ENCODE measurements at regions not wholly inside any gene's neighbourhood (a gene's known extent, or its start where the extent isn't known, plus 50 kb on each side); places are given as distances from the start of the nearest gene placed in this dataset.

DNA sequence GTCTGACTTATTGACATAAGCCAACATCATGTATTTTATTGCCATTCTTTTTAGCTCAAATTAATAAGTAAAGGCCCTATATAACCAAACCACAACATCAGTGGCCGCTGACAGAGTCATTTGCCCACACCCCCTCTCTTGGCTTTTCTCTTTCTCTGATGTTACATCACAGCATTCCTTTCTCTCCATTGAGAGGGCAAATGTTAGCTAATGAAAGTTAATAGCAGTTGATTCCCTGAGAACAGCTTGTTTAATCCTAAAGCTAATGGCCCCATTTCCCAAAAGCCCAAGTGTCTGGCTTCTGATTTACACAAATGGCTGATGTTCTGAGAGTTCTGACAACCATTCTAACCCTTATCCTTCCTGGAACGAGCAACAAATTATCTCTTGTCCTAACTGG lies 308.8 kb downstream of the SNAPC1 start:
- TF ChIP-seq CTBP1 (IDR thresholded peaks at IDR 0.05; ENCODE audit: borderline replicate concordance) (no peak), SP1 (IDR thresholded peaks at IDR 0.05) (no peak), FOXK2 (IDR thresholded peaks at IDR 0.05) (no peak), FOXA1 (IDR thresholded peaks at IDR 0.05) (no peak), FOXM1 (IDR thresholded peaks at IDR 0.05; ENCODE audit: borderline replicate concordance) (no peak), L3MBTL2 (conservative IDR thresholded peaks at IDR 0.05) (no peak), ZNF384 (IDR thresholded peaks at IDR 0.05) (no peak), LEF1 (IDR thresholded peaks at IDR 0.05; ENCODE audit: borderline replicate concordance) (no peak), HDGF (IDR thresholded peaks at IDR 0.05; ENCODE audit: borderline replicate concordance) (no peak), TARDBP (IDR thresholded peaks at IDR 0.05) (no peak), NFRKB (IDR thresholded peaks at IDR 0.05) (no peak), ELF4 (IDR thresholded peaks at IDR 0.05) (no peak), SUZ12 (IDR thresholded peaks at IDR 0.05) (no peak), BHLHE40 (IDR thresholded peaks at IDR 0.05; ENCODE audit: borderline replicate concordance) (no peak), ARNT (IDR thresholded peaks at IDR 0.05) (no peak)
- TF ChIP-seq, protein P1, sequence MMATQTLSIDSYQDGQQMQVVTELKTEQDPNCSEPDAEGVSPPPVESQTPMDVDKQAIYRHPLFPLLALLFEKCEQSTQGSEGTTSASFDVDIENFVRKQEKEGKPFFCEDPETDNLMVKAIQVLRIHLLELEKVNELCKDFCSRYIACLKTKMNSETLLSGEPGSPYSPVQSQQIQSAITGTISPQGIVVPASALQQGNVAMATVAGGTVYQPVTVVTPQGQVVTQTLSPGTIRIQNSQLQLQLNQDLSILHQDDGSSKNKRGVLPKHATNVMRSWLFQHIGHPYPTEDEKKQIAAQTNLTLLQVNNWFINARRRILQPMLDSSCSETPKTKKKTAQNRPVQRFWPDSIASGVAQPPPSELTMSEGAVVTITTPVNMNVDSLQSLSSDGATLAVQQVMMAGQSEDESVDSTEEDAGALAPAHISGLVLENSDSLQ (IDR thresholded peaks at IDR 0.05): no peak
- ChIA-PET POLR2A (no interaction called here), CTCF (no interaction called here)
- no peak for DNase-seq (ENCODE audit: extremely low spot score)

DNA sequence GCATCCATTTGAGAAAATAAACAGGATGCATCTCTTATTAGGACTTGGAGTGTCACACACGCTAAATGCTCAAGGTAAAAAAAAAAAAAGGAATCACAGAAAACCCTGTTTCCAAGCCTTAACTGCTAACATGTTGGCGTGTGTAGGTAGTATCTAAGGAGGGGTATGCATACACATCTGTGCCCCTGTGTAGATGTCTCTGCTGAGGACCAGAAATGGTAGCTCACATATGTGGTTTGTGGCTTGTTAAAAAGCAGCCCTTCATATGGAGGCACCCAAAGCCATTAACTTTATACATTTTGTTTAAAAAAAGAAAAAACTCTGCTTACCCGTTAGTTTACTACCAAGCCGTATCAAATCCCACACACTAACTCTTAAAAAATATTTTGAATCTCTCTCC lies 314.1 kb downstream of the SNAPC1 start:
- no peak for TF ChIP-seq NFRKB (IDR thresholded peaks at IDR 0.05)
- no peak for TF ChIP-seq FOXM1 (IDR thresholded peaks at IDR 0.05; ENCODE audit: borderline replicate concordance)
- no peak for TF ChIP-seq TARDBP (IDR thresholded peaks at IDR 0.05)
- TF ChIP-seq SP1 (IDR thresholded peaks at IDR 0.05): no peak
- no peak for DNase-seq (ENCODE audit: extremely low spot score)
- CTCF ChIA-PET: no interaction called here
- POLR2A ChIA-PET: no interaction called here

DNA sequence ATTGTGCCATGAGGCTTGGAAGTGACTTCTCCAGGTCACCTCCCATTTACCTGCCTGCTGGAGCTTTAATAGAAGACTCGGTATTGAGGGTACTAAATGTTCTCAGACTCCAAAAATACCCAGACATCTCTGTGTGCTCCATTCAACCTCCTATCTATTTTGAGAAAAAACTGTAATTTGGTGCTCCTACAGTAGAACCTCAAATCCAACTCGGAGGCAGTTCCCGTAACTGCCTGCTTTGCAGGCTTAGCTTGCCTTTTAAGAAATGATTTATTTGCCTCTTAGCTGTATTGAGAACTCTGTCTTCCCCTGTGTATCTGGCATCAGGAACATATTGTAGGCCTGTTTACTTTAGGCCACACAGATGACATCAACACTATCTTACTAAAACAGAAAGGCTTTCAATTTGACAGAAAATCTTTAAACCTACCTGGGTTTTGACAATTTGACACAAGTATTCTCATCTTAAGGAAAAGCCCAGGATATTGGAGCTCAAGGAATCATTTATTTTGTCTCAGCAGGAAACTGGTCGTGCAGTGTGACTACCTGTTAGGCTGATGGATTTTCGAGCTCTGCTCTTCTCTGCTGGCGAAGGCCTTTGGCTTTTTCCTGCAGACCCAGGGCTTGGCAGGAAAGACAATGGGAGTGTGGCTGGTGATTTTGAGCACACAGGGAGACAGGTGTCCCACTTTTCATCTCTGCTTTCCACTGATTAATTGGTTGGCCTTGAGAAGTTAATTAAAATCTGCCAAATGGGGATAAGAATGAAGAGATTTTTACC lies 314.8 kb downstream of the SNAPC1 start:
- TF ChIP-seq, protein P1 (IDR thresholded peaks at IDR 0.05): no peak
- no peak for TF ChIP-seq CTBP1 (IDR thresholded peaks at IDR 0.05; ENCODE audit: borderline replicate concordance)
- TF ChIP-seq SUZ12 (IDR thresholded peaks at IDR 0.05): no peak
- TF ChIP-seq ARNT (IDR thresholded peaks at IDR 0.05): no peak
- no peak for TF ChIP-seq NFRKB (IDR thresholded peaks at IDR 0.05)
- no peak for TF ChIP-seq BHLHE40 (IDR thresholded peaks at IDR 0.05; ENCODE audit: borderline replicate concordance)
- TF ChIP-seq FOXM1 (IDR thresholded peaks at IDR 0.05; ENCODE audit: borderline replicate concordance): no peak
- no peak for TF ChIP-seq FOXA1 (IDR thresholded peaks at IDR 0.05)
- TF ChIP-seq ELF4 (IDR thresholded peaks at IDR 0.05): no peak
- TF ChIP-seq FOXK2 (IDR thresholded peaks at IDR 0.05): no peak
- TF ChIP-seq LEF1 (IDR thresholded peaks at IDR 0.05; ENCODE audit: borderline replicate concordance): no peak
- TF ChIP-seq SP1 (IDR thresholded peaks at IDR 0.05): no peak
- ChIA-PET CTCF (interaction anchor here (0.6 kb wide), 1 partner anchor 181 kb away, joined by 3 read pairs; no protein-coding TSS in a partner anchor), POLR2A (interaction anchor here (0.9 kb wide), 1 partner anchor 11 kb away, joined by 3 read pairs; no protein-coding TSS in a partner anchor)
- DNase-seq (ENCODE audit: extremely low spot score): no peak

DNA sequence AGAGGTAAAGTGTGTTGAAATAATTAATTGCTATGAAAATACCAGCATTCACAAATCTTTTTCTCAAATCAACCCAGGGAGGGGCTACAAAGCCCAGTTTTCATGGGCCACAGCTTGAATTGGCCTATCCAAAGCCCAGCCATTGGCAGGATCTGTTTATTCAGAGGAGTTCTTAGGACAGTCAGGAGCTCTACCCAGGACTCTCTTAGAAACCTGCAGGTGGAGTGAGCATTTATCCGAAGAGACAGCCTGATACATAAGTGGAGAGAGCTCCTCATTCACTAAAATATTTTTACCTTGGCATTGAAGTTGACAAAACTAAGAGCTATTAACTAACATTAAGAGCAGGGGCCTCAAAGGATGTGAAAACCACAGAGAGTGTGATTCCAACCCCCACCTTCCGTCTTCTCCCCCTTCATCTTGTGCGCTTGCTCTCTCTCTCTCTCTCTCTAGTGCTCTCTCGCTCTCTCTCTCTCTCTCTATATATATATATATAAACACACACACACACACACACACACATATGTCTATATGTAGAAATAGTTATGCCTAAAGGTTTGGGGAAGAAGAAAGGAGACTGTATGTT lies 315.5 kb downstream of the SNAPC1 start:
- TF ChIP-seq SUZ12 (IDR thresholded peaks at IDR 0.05): no peak
- TF ChIP-seq SP1 (IDR thresholded peaks at IDR 0.05): no peak
- TF ChIP-seq FOXA1 (IDR thresholded peaks at IDR 0.05): no peak
- TF ChIP-seq CTBP1 (IDR thresholded peaks at IDR 0.05; ENCODE audit: borderline replicate concordance): no peak
- TF ChIP-seq TARDBP (IDR thresholded peaks at IDR 0.05): no peak
- no peak for TF ChIP-seq FOXM1 (IDR thresholded peaks at IDR 0.05; ENCODE audit: borderline replicate concordance)
- no peak for TF ChIP-seq ZNF384 (IDR thresholded peaks at IDR 0.05)
- no peak for TF ChIP-seq NFRKB (IDR thresholded peaks at IDR 0.05)
- no peak for TF ChIP-seq HDGF (IDR thresholded peaks at IDR 0.05; ENCODE audit: borderline replicate concordance)
- no peak for TF ChIP-seq FOXK2 (IDR thresholded peaks at IDR 0.05)
- no peak for TF ChIP-seq ELF4 (IDR thresholded peaks at IDR 0.05)
- TF ChIP-seq ARNT (IDR thresholded peaks at IDR 0.05): no peak
- CTCF ChIA-PET: interaction anchor here (0.6 kb wide), 1 partner anchor 182 kb away, joined by 3 read pairs; no protein-coding TSS in a partner anchor

DNA sequence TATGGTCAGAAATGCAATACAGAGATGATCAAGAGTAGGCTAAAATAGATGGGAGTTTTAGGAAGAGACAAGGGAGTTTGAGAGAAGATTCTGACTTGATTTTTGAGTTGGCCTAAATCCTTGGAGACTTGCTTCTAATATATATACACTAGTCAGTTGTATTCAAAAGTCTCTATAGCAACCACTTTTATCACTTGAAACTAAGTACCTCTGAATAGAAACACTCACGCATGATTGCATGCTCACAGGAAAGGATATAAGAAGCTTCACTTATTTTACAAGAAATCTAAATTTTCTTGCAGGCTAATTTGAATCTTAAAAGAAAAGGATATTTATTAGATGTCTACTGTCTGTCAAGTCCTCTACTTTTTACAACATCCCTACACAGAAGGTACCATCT lies 316.8 kb downstream of the SNAPC1 start:
- ChIA-PET POLR2A (no interaction called here), CTCF (no interaction called here)
- no peak for DNase-seq (ENCODE audit: extremely low spot score)
- TF ChIP-seq NFRKB (IDR thresholded peaks at IDR 0.05): no peak
- TF ChIP-seq FOXK2 (IDR thresholded peaks at IDR 0.05): no peak
- no peak for TF ChIP-seq FOXM1 (IDR thresholded peaks at IDR 0.05; ENCODE audit: borderline replicate concordance)
- TF ChIP-seq SUZ12 (IDR thresholded peaks at IDR 0.05): no peak
- TF ChIP-seq ARNT (IDR thresholded peaks at IDR 0.05): no peak
- TF ChIP-seq BHLHE40 (IDR thresholded peaks at IDR 0.05; ENCODE audit: borderline replicate concordance): no peak
- TF ChIP-seq LEF1 (IDR thresholded peaks at IDR 0.05; ENCODE audit: borderline replicate concordance): no peak
- TF ChIP-seq CTBP1 (IDR thresholded peaks at IDR 0.05; ENCODE audit: borderline replicate concordance): no peak
- no peak for TF ChIP-seq TARDBP (IDR thresholded peaks at IDR 0.05)
- no peak for TF ChIP-seq FOXA1 (IDR thresholded peaks at IDR 0.05)
- no peak for TF ChIP-seq ELF4 (IDR thresholded peaks at IDR 0.05)
- TF ChIP-seq ZNF384 (IDR thresholded peaks at IDR 0.05): no peak
- no peak for TF ChIP-seq L3MBTL2 (conservative IDR thresholded peaks at IDR 0.05)

More for the DNA sequence above, 315.5 kb downstream of the SNAPC1 start:
- POLR2A ChIA-PET: interaction anchor here (0.9 kb wide), 1 partner anchor 12 kb away, joined by 3 read pairs; no protein-coding TSS in a partner anchor
- no peak for DNase-seq (ENCODE audit: extremely low spot score)

DNA sequence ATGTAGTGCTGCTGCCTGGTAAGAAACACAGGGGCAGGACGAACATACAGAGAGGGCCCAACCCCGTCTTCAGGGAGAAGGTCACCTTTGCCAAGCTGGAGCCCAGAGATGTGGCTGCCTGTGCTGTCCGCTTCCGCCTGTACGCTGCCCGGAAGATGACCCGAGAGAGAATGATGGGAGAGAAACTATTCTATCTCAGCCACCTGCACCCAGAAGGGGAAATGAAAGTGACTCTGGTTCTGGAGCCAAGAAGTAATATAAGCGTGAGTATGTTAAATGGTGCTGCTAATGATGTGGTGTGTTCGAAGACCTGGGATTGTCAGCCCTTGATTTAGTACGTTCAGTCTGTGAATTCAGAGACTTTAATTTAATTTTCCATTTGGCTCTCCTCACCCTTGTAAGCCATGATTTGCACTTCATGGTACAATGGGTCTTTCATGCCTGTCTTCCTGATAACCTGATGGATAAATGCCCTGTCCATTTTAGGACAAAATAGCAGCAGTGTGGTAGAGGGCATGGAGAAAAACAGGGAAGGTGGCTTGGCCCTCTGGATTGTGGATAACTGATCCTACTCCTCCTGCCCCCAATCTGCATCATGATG lies 318.9 kb downstream of the SNAPC1 start:
- no peak for TF ChIP-seq NFRKB (IDR thresholded peaks at IDR 0.05)
- no peak for TF ChIP-seq SUZ12 (IDR thresholded peaks at IDR 0.05)
- no peak for TF ChIP-seq FOXK2 (IDR thresholded peaks at IDR 0.05)
- no peak for TF ChIP-seq BHLHE40 (IDR thresholded peaks at IDR 0.05; ENCODE audit: borderline replicate concordance)
- TF ChIP-seq CTBP1 (IDR thresholded peaks at IDR 0.05; ENCODE audit: borderline replicate concordance): no peak
- TF ChIP-seq FOXM1 (IDR thresholded peaks at IDR 0.05; ENCODE audit: borderline replicate concordance): no peak
- no peak for TF ChIP-seq FOXA1 (IDR thresholded peaks at IDR 0.05)
- TF ChIP-seq, protein P1 (IDR thresholded peaks at IDR 0.05): no peak
- no peak for TF ChIP-seq ZNF384 (IDR thresholded peaks at IDR 0.05)
- no peak for TF ChIP-seq SP1 (IDR thresholded peaks at IDR 0.05)
- TF ChIP-seq HDGF (IDR thresholded peaks at IDR 0.05; ENCODE audit: borderline replicate concordance): no peak
- TF ChIP-seq ELF4 (IDR thresholded peaks at IDR 0.05): no peak
- TF ChIP-seq TARDBP (IDR thresholded peaks at IDR 0.05): no peak
- TF ChIP-seq ARNT (IDR thresholded peaks at IDR 0.05): no peak
- no peak for TF ChIP-seq L3MBTL2 (conservative IDR thresholded peaks at IDR 0.05)
- no peak for TF ChIP-seq LEF1 (IDR thresholded peaks at IDR 0.05; ENCODE audit: borderline replicate concordance)
- ChIA-PET CTCF (no interaction called here), POLR2A (no interaction called here)
- DNase-seq (ENCODE audit: extremely low spot score): no peak

Measured in HEK293T (cell line).